RWPE2 (cell line): ENCODE measurements at regions not wholly inside any gene's neighbourhood (a gene's known extent, or its start where the extent isn't known, plus 50 kb on each side); places are given as distances from the start of the nearest gene placed in this dataset.
A peak's percentile ranks its signal among the peaks of the same experiment; 100 is the strongest.

Source experiments
- ATAC-seq: fragments of 200-7000 bp; cut with Tn5 transposase; 3 replicates; pipeline ENCODE4 v1.9.1; 2021; ENCODE audit warnings: low read depth
- DNase-seq: peaks from one replicate; pipeline ENCODE4 v3.0.0-alpha.2; 2020; ENCODE audit warnings: low spot score
- H3K27ac ChIP-seq: fragments of 450-650 bp; 2 replicates; pipeline ENCODE4 v1.5.1; 2017; ENCODE audit warnings: mild to moderate bottlenecking; ENCODE audit not compliant: poor library complexity, severe bottlenecking
- H3K27me3 ChIP-seq: fragments of 250-450 bp; sonication (Bioruptor Pico); 2 replicates; pipeline ENCODE4 v1.5.1; 2021; ENCODE audit warnings: mild to moderate bottlenecking, moderate library complexity; ENCODE audit not compliant: insufficient read depth, poor library complexity, severe bottlenecking
- H3K36me3 ChIP-seq: fragments of 250-450 bp; sonication (Bioruptor Pico); 2 replicates; pipeline ENCODE4 v1.5.1; 2020; ENCODE audit warnings: low read depth, mild to moderate bottlenecking, moderate library complexity
- H3K4me1 ChIP-seq: fragments of 250-450 bp; sonication (Bioruptor Pico); 2 replicates; pipeline ENCODE4 v1.5.1; 2021; ENCODE audit warnings: mild to moderate bottlenecking, moderate library complexity; ENCODE audit not compliant: insufficient read depth, poor library complexity, severe bottlenecking
- H3K4me3 ChIP-seq: fragments of 250-450 bp; sonication (Bioruptor Pico); 2 replicates; pipeline ENCODE4 v1.5.1; 2021; ENCODE audit warnings: mild to moderate bottlenecking, moderate library complexity; ENCODE audit not compliant: severe bottlenecking
- H3K9me3 ChIP-seq: fragments of 250-450 bp; sonication (Bioruptor Pico); 2 replicates; pipeline ENCODE4 v1.5.1; 2021; ENCODE audit warnings: mild to moderate bottlenecking, moderate library complexity; ENCODE audit not compliant: severe bottlenecking
- TF ChIP-seq, protein P1 (sequence below): fragments of 450-650 bp; IDR thresholded peaks from one replicate; pipeline ENCODE4 v1.5.1; 2017; ENCODE audit warnings: mild to moderate bottlenecking, moderate library complexity; ENCODE audit not compliant: poor library complexity, severe bottlenecking

- no peak for ATAC-seq
Measured at GRCh38 chr15:77548589-77549557, 83.8 kb downstream of the LINGO1 start.

DNA sequence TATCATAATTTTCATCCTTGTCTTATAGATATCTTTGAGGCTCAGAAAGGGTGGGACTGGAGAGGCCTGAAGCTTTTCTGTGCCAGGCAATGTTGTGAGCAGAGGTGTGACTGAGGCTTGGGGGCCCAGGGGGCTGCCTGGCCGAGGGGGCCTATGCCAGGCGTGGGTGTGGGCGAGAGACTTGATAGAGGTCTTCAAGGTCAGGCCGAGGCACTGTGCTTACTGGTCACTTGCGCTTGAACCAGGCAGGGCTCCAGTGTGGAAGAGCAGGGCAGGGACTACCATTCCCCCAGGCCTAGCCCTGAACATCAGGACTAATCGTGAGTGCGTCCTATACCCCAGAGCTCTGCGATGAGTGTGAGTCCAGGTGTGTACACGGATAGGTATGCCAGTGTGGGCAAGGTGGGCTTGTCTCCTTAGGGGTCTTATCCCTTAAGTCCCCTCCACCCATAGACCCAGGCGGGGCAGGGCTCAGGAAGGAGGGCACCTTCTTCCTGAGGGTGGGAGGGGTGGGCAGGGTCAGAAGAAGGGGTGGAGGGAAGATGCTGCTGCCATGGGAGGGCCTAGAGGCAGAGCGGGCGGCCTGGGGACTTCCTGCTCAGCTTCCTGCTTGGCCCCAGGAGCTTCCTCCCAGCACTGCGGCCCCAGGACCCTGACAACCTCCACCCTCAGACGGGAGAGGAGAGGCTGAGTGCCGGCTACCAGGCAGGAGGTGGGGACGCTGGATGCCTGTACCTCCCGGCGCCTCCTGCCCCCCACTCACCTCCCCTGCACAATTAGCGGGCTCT lies 84.7 kb downstream of the LINGO1 start:
- DNase-seq = no peak
- Histone ChIP-seq H3K4me3 (no peak overlapping the region), H3K4me1 (peaks cover under 1% of the 10 kb centered on the region), H3K27ac (no peak overlapping the region), H3K27me3 (no peaks in the 10 kb centered on the region), H3K9me3 (no peaks in the 10 kb centered on the region), H3K36me3 (no peaks in the 10 kb centered on the region)
- no peak for ATAC-seq
- TF ChIP-seq, protein P1, sequence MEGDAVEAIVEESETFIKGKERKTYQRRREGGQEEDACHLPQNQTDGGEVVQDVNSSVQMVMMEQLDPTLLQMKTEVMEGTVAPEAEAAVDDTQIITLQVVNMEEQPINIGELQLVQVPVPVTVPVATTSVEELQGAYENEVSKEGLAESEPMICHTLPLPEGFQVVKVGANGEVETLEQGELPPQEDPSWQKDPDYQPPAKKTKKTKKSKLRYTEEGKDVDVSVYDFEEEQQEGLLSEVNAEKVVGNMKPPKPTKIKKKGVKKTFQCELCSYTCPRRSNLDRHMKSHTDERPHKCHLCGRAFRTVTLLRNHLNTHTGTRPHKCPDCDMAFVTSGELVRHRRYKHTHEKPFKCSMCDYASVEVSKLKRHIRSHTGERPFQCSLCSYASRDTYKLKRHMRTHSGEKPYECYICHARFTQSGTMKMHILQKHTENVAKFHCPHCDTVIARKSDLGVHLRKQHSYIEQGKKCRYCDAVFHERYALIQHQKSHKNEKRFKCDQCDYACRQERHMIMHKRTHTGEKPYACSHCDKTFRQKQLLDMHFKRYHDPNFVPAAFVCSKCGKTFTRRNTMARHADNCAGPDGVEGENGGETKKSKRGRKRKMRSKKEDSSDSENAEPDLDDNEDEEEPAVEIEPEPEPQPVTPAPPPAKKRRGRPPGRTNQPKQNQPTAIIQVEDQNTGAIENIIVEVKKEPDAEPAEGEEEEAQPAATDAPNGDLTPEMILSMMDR = no peak

More at GRCh38 chr15:77548589-77549557, 83.8 kb downstream of the LINGO1 start:
- TF ChIP-seq, protein P1 = no peak
- H3K4me3 ChIP-seq = no peak overlapping the region
- H3K27me3 ChIP-seq = no peaks in the 10 kb centered on the region
- no peaks in the 10 kb centered on the region for H3K36me3 ChIP-seq
- no peak for DNase-seq
- no peak overlapping the region for H3K27ac ChIP-seq
- H3K9me3 ChIP-seq = no peaks in the 10 kb centered on the region
- no peaks in the 10 kb centered on the region for H3K4me1 ChIP-seq

- ATAC-seq (no peak), DNase-seq (no peak)
- TF ChIP-seq, protein P1 = no peak
- no peak overlapping the region for H3K27ac ChIP-seq
- peaks cover 5% of the 10 kb centered on the region for H3K4me1 ChIP-seq
- no peaks in the 10 kb centered on the region for H3K36me3 ChIP-seq
- H3K27me3 ChIP-seq = no peaks in the 10 kb centered on the region
- no peak overlapping the region for H3K4me3 ChIP-seq
- no peaks in the 10 kb centered on the region for H3K9me3 ChIP-seq
Measured at GRCh38 chr15:77546870-77547269, 85.8 kb downstream of the LINGO1 start.

- Histone ChIP-seq H3K9me3 (no peaks in the 10 kb centered on the region), H3K4me1 (peaks cover 5% of the 10 kb centered on the region), H3K4me3 (no peak overlapping the region), H3K36me3 (no peaks in the 10 kb centered on the region), H3K27ac (no peak overlapping the region), H3K27me3 (no peaks in the 10 kb centered on the region)
- TF ChIP-seq, protein P1 = no peak
- DNase-seq (peak; percentile 45), ATAC-seq (peak; percentile 50)
Measured at GRCh38 chr15:77546050-77546501, 86.6 kb downstream of the LINGO1 start.
